ENCODE measurements at regions not wholly inside any gene's neighbourhood (a gene's known extent, or its start where the extent isn't known, plus 50 kb on each side); places are given as distances from the start of the nearest gene placed in this dataset.
"Not testable (repeated sequence)": the region's sequence is repeated elsewhere in the genome, so short reads cannot be mapped to it uniquely, and the experiment has no call there.

DNA sequence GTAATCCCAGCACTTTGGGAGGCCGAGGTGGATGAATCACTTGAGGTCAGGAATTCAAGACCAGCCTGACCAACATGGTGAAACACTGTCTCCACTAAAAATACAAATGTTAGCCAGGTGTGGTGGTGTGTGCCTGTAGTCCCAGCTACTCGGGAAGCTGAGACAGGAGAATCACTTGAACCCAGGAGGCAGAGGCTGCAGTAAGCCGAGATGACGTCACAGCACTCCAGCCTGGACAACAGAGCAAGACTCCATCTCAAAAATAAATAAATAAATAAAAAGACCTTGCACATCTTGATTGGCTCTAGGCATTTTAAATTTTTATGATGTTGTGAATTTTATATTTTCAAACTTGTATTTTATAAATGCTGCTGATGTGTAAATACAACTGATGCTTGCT, 141.7 kb downstream of the ARRDC3 start:
- DNase-seq = not testable (repeated sequence)

DNA sequence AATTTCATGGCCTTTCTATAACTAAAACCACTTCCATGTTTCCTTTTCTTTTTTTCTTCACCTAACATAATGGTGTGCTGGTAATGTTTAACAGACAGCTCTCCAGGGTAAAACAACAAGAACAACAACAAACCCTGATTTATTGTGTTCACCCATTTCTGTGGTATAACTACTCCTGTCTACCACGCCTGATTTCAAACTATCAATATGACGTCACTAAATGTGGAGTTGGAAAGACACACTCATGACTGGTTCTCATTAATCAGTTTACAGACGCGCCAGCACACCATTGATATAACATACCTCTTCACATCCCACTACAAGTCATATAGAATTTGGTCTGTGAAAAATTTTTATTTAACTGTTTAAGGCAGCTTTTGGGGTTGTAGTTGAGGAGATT, 142.9 kb downstream of the ARRDC3 start:
- DNase-seq = no peak

DNA sequence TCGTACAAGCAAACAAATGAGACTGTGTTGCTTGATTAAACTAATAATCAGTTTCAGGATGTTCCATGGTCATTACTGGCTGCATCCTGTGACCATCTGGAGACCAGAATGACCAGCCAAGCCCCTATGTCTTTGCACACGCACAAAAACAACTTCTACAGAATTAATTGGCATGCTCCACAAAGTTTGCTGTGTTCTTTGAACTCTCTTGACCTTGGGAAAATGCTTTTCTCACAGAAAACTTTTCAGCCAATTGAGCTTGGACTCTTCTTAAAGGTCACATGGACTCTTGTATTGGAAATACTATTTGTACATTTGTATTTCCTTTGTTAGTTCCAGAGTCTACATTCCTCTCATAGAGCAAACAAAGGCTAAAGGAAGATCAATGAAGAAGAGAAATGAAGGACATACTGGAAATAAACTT, 147.8 kb downstream of the ARRDC3 start:
- DNase-seq = no peak

DNA sequence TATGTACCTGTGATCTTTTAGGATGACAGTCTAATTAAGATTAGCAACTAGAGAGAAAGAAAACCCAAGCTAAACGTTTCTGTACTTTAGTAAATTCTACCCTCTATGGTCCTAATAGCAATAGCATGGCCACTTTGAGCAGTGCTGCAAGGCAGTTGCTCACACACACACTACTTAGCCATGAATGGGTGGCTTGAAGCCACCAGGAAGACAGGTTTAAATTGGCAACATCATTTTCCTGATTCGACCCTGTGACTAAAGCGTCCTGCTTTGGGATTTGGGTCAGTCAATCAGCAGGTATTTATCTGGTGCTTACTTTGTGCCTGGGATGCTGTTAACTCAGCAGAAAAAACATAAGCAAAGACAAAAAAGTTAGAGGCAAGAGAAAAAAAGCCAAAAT, 150.6 kb downstream of the ARRDC3 start:
- no peak for DNase-seq

DNA sequence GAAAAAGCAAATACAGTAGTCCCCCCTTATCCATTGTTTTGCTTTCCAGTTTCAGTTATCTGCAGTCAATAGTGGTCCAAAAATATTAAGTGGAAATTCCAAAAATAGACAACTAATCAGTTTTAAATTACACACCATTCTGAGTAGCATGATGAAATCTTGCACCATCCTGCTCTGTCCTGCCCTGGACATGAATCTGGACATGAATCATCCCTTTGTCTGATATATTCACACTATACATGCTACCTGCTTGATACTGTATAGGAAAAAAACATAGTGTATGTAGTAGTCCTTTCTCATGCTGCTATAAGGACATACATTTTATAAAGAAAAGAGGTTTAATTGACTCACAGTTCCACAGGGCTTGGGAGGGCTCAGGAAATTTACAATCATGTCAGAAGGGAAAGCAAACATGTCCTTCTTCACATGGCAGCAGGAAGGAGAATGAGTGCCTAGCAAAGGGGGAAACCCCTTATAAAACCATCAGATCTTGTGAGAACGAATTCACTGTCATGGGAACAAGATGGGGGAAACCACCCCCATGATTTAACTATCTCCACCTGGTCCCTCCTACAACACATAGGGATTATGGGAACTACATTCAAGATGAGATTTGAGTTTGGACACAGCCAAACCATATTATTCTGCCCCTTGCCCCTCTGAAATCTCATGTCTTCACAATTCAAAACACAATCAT, 153.9 kb downstream of the ARRDC3 start:
- DNase-seq = no peak

DNA sequence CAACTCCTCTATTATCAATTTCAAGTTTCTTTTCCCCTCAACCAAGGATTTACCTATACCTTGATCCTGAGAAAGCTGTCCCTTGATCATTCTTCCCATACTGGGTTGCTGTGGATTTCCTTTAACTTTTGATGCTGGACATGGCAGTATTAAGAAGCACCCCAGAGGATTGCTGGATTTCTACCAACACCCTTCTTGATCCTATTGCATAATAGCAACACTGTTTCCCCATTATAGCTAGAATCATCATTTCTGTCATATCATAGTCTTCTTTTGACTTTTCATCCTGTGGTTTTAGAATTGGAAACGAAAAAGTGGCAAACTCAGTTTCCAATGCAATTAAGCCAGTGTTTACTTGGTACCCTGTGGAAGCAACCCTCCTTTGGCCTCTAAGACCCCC, 154.9 kb downstream of the ARRDC3 start:
- no peak for DNase-seq

DNA sequence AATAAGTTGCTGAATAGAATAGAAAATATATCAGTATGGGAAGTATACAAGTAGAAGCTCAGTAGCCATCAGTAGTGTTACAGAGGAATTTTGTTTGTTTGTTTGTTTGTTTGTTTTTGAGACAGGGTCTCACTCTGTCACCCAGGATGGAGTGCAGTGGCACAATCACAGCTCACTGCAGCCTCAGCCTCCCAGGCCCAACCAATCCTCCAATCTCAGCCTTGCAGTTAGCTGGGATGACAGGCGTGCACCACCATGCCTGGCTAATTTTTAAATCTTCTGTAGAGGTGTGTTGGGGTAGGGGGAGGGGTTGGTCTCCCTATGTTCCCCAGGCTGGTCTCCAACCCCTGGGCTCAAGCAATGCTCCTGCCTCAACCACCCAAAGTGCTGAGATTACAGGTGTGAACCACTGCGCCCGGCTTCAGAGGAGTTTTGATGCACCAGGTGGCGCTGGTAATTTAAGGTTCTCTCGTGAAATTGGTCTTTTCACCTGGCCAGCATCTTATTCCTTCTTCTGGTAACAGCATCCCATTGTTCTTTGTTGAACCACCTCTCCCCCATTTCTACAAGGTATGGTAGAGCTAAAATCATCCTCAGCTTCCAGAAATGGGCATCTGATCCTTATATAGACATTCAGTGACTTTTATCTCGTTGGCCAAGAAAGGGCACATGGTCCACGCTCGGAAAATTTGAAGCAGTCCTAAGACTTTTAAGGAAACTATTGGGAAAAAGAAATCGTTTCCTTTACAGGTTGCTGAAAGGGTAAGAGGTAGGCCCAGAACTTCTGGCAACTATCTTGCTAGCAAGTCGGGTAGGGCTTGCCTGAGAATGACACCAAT, 157.1 kb downstream of the ARRDC3 start:
- DNase-seq = no peak

DNA sequence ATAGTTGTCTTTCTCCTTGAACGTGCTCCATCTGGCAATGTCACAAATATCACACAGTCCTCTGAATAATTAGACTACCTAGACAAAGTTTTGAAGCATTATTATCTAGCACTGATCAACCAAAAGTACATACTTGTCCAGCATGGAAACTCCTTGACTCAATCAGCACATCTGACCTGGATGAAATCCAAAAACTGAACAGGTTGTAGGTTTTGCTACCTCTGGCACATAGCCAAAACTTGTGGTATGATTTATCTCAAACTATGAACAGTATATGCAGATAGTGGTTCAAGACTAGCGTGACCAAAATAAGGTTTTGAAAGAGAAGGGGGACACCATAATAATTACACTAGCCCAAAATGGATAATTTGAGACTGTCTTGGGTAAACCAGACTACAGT, 158.1 kb downstream of the ARRDC3 start:
- DNase-seq = no peak

DNA sequence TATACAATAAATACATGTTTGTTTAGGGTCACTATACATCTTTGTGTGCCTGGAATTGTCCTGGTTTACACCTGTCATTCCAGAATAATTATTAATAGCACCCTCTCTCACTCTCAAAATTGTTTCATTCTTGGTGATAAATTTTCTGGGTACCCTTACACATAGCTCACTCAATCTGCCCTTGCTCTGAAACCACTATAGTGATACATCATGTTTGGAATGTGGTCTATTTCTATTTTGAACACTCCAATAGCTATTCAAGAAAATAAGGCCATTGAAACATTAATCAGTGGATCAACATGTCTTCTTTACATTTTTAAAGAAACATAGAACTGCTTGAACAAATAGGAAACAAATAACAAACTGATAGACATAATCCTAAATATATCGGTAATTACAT, 158.7 kb downstream of the ARRDC3 start:
- DNase-seq = no peak

DNA sequence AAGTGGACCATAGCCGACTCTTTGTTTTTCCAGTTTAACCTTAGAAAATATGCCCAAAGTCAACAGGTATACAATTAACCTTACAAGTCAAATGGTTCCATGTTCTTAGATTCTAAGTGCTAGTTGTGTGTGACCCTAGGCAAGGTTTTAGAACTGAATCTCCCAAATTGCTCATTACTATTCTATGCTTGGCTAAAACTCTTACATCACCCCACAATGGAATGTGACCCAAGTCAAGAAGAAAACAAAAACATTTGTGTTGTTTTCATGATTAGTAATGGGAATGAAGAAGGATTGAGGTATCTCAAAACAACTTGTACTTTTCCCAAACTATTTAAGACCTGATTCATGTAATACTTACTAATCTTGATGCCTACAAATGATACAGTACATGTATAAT, 159.2 kb downstream of the ARRDC3 start:
- no peak for DNase-seq

DNA sequence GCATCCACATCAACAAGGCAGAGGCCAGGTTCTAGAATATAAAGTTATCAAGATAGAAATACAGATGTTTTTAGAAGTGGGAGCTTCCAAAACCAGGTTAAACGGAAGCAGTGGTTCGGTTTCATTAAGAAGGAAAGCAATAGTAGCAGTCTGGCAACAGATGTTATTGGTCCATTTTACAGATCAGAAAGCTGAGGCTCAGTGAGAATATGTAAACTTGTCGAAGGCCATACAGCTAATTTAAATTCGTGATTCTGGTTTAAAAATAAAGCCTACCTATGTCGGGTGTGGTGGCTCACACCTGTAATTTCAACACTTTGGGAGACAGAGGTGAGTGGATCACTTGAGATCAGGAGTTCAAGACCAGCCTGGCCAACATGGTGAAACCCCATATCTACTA, 160.6 kb downstream of the ARRDC3 start:
- DNase-seq = no peak

DNA sequence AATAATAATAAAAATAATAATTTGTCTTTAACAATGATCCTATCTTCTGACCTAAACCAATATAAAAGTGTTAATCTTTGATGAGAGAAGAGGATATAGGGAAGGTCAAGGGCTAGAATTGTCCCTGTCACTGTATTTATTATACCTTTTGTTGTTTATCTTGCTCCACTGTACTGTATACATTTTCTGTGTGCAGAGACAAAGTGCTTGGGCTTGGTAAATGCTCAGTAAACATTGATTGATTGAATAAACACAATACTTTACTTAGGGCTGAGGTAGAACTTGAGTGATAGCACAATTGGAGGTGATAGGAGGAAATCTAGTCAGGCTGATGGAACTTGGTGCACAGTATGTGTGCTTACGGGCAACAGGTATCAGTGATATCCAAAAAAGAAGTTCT, 161.2 kb downstream of the ARRDC3 start:
- no peak for DNase-seq

DNA sequence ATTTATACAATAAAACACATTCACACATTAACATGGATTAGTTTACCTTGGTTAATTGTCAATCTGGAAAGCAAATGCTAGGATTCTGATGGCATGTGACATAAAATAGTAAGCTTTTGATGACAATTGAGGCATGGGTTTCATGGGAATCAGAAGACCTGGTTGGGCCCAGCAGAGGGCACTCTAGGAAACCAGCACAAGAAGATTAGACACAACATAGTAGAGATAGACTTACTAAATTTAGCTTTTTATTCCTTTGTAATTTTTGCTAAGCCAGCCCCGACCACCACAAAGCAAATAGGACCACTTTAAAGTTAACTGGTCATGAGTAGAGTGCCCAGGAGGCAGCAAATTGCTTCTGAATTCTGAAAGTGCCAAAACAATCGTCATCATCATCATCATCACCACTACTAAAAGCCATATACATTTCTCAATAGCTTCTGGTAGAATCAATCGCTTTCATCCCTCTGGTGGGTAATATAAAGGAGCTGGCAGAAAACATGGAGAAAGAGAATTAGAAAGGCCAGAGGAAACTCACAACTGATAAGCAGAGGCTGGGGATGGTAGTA, 163.2 kb downstream of the ARRDC3 start:
- DNase-seq = no peak

DNA sequence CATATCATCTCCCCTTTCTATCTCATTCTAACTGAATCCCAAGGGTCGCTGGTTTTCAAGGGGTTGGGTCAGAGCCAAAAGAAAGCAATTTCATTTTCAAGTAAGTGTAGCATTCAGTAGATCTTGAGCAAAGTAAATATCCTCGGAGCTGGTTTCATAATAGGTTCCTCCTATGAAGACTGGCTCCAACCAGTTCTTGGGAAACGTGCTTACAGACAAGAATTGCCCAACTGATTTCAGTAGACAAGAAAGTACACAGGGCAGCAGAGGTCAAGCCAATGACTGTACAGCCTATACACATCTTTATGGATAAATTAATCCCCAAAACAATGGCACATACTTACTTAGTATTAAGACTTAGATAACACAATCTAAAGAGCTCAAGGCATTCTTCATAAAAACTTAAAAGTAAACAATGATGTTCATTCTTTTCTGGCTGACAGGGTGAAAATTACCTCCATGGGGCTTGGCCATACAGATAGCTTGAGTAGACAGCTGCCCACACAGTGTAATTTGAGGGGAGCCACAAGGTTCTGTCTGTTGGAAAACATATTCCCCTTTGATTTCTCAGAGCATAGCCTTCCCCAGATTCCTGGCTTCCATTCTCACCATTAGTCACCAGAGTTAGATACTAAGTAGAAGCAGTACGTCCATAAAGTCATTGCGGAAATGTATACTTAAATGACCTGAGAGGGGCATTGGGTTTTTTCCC, 163.9 kb downstream of the ARRDC3 start:
- no peak for DNase-seq

DNA sequence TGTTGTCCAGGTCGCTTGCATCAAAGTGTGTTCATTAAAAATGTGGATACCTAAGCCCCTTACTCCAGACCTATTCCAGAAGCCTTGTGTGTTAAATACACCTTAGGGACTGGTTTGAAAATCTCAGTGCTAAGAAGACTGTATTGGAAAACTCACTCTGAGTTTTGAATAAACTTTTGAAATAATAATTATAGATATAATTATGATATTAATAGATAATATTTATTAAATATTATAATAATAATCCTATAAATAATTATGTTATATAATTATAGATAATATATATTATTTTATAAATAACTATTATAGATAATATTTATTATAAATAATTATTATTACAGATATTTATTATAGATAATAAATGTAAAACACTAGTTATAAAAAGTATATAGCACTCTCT, 165.3 kb downstream of the ARRDC3 start:
- DNase-seq = no peak

DNA sequence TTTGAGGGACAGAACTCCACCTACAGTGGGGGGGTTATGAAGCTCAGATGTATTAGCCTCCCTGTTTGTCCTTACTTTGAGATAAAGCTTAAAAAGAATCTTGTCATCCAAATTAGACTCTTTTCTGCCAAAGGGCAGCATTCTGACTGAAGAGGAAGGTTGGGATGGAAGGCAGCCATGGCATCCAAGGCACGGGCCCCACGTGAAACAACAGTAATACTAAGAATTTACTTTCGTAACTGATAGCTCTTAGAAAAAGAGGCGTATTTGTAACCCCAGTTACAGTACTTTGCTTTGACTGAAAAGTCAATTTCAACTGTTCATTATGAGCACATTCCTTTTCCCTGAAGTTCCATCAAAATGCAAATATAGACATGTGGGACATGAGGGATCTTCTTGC, 168.5 kb downstream of the ARRDC3 start:
- no peak for DNase-seq

All from renal pelvis (tissue), 1 donor.